KBM-7 (cell line): ENCODE measurements at regions not wholly inside any gene's neighbourhood (a gene's known extent, or its start where the extent isn't known, plus 50 kb on each side); places are given as distances from the start of the nearest gene placed in this dataset.
"Not testable (repeated sequence)": the region's sequence is repeated elsewhere in the genome, so short reads cannot be mapped to it uniquely, and the experiment has no call there.

Experiments
- DNase-seq: peaks from one replicate; pipeline ENCODE4 v3.0.0-alpha.2; 2015
- in situ Hi-C: fragments of 300-500 bp; cut with MboI; formaldehyde crosslinking; loops from 2 replicates; pipeline ENCODE4 v1.14.3; 2020; ENCODE audit warnings: low sequenced_read_pairs, low pct_unique_long_range_greater_than_20kb, mixed read lengths

DNA sequence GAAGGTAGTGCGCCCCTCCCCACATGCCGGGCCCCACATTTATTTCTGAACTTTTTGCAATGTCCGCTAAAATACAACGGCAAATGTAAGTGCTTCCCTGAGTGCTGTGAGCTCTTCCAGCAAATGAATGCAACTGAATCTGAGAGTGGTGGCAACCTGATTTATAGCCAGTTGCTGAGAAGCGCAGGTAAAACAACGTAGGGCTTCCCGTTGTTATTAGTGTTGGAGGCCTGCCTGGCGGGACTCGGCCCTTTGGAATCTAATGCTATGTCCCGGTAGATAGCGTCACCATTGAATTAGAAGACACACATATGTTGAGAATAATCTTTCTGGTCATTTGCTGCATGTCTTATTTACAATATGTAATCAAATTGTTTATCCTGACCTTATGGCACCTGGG lies 302.7 kb downstream of the CWH43 start:
- in situ Hi-C loops, DNase-seq: not testable (repeated sequence)

DNA sequence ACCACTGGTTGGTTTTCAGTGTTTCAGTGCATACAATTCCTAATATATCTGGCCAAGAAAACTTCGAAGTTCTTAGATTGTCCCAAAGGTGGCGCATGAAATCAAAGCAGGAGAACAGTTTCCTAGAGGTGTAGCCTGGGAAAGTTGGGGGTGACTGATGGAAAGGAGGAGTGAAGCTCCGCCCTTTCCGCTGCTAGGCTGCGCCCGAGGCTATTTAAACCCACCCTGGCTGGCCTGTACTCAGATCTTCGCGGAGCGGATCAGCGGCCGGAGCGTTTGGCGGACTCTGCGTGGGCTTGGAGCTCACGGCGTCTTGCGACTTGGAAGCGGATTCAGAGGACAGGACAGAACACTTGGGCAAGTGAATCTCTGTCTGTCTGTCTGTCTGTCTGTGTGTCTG lies 328.7 kb downstream of the CWH43 start:
- in situ Hi-C loops, DNase-seq: not testable (repeated sequence)

DNA sequence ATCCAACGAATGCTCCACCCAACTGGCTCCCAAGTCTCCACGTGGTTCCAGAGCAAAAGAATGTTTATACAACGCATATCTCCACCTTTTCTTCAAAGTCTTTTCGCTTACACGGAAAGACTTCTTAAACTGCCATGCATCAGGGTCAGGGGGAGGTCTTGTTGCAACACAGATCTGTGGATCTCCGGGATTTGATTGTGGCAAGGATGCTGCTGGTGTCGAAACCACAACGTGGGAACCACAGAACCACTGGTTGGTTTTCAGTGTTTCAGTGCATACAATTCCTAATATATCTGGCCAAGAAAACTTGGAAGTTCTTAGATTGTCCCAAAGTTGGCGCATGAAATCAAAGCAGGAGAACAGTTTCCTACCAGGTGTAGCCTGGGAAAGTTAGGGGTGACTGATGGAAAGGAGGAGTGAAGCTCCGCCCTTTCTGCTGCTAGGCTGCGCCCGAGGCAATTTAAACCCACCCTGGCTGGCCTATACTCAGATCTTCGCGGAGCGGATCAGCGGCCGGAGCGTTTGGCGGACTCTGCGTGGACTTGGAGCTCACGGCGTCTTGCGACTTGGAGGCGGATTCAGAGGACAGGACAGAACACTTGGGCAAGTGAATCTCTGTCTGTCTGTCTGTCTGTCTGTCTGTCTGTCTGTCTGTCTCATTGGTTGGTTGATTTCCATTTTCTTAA lies 334.8 kb downstream of the CWH43 start:
- DNase-seq, in situ Hi-C loops: not testable (repeated sequence)

DNA sequence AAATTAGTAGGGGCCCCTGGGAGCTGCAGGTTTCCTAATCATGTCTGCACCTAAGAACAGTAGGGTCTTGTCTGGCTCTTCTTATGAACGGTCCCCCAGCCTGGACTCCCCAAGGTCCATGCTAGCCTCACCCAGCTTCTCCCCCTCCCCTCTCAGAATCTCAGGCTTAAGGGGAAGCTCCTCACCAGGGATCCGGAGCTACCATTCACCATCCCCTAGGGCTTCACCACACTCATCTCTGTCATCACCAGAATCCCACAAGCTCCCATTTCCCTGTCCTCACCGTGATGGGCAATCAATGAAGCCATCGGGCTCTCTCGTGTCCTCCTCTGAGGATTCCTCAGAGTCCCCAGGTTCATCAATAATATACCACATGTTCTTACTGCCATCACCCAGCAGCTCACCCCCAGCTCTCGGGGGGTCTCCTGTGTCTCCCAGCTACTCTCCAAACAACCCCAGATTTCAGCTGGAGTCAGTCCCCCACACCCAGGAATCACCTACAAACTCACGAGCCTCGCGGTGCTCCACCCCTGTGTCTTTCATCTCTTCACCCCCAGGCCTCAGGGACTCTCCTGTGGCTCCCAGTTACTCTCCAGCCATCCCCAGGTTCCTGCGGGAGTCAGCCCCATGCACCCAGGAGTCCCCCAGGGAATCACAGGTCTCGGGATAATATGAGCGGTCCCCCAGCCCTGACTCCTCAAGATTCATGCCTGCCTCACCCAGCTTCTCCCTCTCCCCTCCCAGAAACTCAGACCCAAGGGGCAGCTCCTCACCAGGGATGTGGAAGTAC lies 335.6 kb downstream of the CWH43 start:
- in situ Hi-C loops, DNase-seq: not testable (repeated sequence)

DNA sequence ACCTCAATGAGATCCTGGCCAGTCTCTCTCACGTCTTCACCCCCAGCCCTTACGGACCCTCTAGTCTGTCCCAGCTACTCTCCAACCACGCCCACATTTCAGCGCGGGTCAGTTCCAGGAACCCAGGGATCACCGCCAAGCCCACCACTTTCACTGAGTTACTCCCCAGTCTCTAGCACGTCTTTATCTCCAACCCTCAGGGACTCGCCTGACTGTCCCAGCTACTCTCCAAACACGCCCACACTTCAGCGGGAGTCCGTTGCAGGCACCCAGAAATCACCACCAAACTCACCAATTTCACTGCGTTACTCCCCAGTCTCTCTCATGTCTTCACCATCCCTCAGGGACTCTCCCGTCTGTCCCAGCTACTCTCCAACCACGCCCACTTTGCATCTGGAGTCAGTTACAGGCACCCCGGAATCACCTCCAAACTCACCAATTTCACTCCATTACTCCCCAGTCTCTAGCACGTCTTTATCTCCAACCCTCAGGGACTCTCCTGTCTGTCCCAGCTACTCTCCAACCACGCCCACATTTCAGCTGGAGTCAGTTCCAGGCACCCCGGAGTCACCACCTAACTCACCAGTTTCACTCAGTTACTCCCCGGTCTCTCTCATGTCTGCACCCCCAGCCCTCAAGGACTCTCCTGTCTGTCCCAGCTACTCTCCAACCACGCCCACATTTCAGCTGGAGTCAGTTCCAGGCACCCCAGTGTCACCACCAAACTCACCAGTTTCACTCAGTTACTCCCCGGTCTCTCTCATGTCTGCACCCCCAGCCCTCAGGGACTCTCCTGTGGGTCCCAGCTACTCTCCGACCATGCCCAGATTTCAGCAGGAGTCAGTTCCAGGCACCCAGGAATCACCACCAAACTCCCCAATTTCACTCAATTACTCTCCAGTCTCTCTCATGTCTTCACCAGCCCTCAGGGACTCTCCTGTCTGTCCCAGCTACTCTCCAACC lies 336.8 kb downstream of the CWH43 start:
- DNase-seq, in situ Hi-C loops: not testable (repeated sequence)

DNA sequence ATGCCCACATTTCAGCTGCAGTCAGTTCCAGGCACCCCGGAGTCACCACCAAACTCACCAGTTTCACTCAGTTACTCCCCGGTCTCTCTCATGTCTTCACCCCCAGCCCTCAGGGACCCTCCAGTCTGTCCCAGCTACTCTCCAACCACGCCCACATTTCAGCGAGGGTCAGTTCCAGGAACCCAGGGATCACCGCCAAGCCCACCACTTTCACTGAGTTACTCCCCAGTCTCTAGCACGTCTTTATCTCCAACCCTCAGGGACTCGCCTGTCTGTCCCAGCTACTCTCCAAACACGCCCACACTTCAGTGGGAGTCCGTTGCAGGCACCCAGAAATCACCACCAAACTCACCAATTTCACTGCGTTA lies 337.5 kb downstream of the CWH43 start:
- DNase-seq, in situ Hi-C loops: not testable (repeated sequence)
